Brain microvascular endothelial cell (primary cell): ENCODE measurements at regions not wholly inside any gene's neighbourhood (a gene's known extent, or its start where the extent isn't known, plus 50 kb on each side); places are given as distances from the start of the nearest gene placed in this dataset.

Experiments used
- DNase-seq: peaks from one replicate; pipeline ENCODE4 v3.0.0-alpha.2; 2020
- H3K27ac ChIP-seq: fragments of 250-450 bp; sonication (Bioruptor Pico); 2 replicates; pipeline ENCODE4 v1.5.1; 2020; ENCODE audit warnings: mild to moderate bottlenecking, moderate library complexity
- H3K27me3 ChIP-seq: fragments of 250-450 bp; sonication (Bioruptor Pico); replicated peaks from 2 replicates; pipeline ENCODE4 v1.5.1; 2020; ENCODE audit warnings: mild to moderate bottlenecking
- H3K36me3 ChIP-seq: fragments of 250-450 bp; sonication (Bioruptor Pico); replicated peaks from 2 replicates; pipeline ENCODE4 v1.5.1; 2020; ENCODE audit warnings: mild to moderate bottlenecking
- H3K4me3 ChIP-seq: 2 replicates; pipeline ENCODE4 v1.5.1; 2011; ENCODE audit warnings: low read depth, mild to moderate bottlenecking, control low read depth, low read length, moderate library complexity
- in situ Hi-C: cut with HindIII; loops from 2 replicates; pipeline ENCODE4 v1.10.0; 2017; ENCODE audit warnings: low sequenced_read_pairs, low pct_ligation_motif_present
- TF ChIP-seq, protein P1 (sequence below): IDR thresholded peaks from 2 replicates; pipeline ENCODE4 v1.5.1; 2011; ENCODE audit warnings: low read depth, mild to moderate bottlenecking, moderate library complexity, low read length, control low read depth, inconsistent platforms; ENCODE audit errors: missing control alignments

DNA sequence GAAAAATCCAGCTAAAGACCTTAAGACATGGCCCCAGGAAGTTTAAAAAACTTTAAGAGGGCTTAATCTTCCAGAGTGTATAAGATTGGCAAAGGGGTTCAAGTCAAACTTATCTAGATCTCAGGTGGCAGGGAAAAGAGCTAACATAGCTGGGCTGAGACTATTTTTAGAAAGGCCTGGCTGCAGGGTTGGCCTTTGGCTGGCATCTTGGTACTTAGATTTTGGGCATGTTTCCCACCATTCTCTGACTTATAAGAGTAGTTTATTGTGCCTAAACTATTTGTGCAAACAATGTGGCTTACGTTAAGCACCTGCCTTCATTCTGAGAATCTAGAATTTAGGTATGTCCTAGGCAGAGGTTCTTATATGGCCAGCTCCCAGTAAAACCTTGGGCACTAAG lies 214.0 kb upstream of the MIS18BP1 start:
- H3K27me3 ChIP-seq, result no peaks in the 10 kb centered on the region
- in situ Hi-C loops, result no loop called here

DNA sequence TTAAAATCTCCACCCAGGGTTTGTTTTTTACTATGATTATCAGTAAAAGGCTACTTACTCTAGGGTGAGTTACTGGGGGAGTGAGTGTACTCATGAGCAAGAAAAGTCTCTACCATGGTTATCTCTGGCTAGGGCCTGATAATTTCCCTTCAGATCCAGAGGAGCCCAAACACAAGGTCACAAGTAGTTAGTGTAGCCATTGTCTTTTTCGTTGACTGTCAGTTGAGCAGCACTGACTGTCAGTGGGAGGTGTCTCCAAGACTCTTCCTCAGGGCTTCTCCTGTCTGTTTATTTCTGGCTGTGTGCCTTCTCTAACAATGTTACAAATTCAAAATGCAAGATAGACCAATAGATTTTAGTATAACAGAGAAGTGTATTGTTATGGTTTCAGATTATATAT lies 181.2 kb upstream of the MIS18BP1 start:
- in situ Hi-C loops, result no loop called here
- no peak for DNase-seq
- no peak overlapping the region for H3K4me3 ChIP-seq

More for the DNA sequence above, 214.0 kb upstream of the MIS18BP1 start:
- Histone ChIP-seq H3K36me3 (no peaks in the 10 kb centered on the region), H3K27ac (no peak overlapping the region), H3K4me3 (no peak overlapping the region)
- DNase-seq, result no peak
- TF ChIP-seq, protein P1, sequence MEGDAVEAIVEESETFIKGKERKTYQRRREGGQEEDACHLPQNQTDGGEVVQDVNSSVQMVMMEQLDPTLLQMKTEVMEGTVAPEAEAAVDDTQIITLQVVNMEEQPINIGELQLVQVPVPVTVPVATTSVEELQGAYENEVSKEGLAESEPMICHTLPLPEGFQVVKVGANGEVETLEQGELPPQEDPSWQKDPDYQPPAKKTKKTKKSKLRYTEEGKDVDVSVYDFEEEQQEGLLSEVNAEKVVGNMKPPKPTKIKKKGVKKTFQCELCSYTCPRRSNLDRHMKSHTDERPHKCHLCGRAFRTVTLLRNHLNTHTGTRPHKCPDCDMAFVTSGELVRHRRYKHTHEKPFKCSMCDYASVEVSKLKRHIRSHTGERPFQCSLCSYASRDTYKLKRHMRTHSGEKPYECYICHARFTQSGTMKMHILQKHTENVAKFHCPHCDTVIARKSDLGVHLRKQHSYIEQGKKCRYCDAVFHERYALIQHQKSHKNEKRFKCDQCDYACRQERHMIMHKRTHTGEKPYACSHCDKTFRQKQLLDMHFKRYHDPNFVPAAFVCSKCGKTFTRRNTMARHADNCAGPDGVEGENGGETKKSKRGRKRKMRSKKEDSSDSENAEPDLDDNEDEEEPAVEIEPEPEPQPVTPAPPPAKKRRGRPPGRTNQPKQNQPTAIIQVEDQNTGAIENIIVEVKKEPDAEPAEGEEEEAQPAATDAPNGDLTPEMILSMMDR, result no peak

DNA sequence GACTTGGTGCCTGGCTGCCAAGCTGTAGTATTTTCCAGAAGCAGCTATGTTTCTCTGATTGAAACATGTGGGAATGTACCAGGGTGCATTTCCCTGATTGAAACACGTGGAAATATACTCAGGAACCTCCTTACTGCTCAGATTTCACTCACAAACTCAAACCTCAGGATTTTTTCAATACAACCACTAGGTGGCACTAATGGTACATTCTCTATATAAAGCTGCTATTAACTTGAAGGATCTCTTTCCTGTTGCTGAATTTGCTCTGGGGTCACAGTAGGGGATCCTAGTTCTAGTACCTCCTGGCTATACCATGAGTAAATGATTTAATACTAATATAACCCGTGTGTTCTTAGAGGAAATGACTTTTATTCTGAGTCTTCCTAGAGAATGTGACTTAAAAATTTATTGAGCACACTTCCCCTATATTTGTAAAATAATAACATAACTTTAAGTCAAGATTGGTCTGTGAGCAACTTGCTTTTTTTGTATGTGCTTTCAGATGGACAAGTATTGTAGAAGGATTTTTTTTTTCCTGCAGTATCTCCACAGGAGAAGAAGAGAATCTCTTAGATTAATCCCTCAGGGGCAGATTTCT lies 173.8 kb upstream of the MIS18BP1 start:
- in situ Hi-C loops, result no loop called here
- Histone ChIP-seq H3K27ac (no peak overlapping the region), H3K36me3 (no peaks in the 10 kb centered on the region), H3K4me3 (no peak overlapping the region), H3K27me3 (no peaks in the 10 kb centered on the region)
- peak; percentile 40 for DNase-seq
- TF ChIP-seq, protein P1, result peak; percentile 53

More for the DNA sequence above, 181.2 kb upstream of the MIS18BP1 start:
- H3K27ac ChIP-seq, result no peak overlapping the region
- TF ChIP-seq, protein P1, result no peak
- H3K27me3 ChIP-seq, result no peaks in the 10 kb centered on the region
- no peaks in the 10 kb centered on the region for H3K36me3 ChIP-seq

DNA sequence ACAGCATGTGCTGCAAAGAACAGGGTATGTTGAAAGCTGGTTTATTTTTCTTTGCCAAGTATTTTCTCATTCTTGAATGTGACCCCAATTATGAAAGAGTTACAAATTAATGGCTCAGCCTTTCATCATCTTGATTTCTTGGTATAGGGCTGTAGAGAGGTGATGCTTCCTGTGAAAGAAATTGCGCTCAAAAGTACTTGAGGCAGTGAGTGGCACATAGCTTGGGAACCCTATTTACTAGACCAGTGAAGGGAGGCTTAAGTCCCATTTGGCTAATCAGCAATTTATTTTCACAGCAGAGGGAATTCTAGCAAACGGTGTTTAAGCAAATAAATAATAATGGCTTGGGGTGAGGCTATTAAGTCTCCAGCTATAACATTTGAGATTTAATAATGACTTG lies 153.9 kb upstream of the MIS18BP1 start:
- Histone ChIP-seq H3K4me3 (no peak overlapping the region), H3K27ac (no peak overlapping the region), H3K27me3 (no peaks in the 10 kb centered on the region), H3K36me3 (no peaks in the 10 kb centered on the region)
- TF ChIP-seq, protein P1, result no peak
- in situ Hi-C loops, result no loop called here
- DNase-seq, result no peak

DNA sequence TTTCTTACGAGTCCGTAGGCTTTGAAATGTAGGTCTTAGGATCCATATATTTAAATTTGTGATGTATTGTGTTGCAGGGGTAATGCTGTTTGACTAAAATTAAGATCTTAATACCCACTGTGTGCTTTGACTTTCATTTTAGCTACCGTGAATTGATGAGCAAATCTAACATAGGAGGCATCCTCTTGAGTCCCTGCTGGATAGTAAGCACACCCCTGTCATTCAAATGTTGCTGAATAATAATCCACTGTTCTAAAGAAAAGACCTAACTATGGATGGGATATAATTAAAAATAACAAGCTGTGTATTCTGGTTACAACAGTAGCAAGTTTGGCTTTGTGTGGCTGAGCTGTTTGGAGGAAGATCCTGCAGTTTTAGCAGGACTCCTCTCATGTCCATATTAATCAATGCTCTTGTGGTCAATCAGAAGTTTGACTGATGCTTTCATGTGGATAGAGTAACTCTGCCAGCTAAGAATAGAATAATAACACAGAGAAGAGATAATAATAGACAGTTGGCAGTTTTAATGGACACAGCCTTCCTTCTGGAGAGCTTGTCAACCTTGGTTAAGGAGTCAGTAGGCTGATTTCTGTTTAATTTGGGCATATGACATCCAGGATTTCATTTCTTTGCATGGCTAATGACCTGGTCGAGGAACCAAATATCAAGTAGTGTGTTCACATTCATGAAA lies 148.1 kb upstream of the MIS18BP1 start:
- no peak overlapping the region for H3K27ac ChIP-seq
- DNase-seq, result no peak
- no peaks in the 10 kb centered on the region for H3K27me3 ChIP-seq

More for the DNA sequence above, 148.1 kb upstream of the MIS18BP1 start:
- in situ Hi-C loops, result no loop called here
- Histone ChIP-seq H3K36me3 (no peaks in the 10 kb centered on the region), H3K4me3 (no peak overlapping the region)
- TF ChIP-seq, protein P1, result no peak
